H1 (cell line): ENCODE measurements at regions not wholly inside any gene's neighbourhood (a gene's known extent, or its start where the extent isn't known, plus 50 kb on each side); places are given as distances from the start of the nearest gene placed in this dataset.

Source experiments
- CTCF ChIA-PET: fragments of 300-600 bp; sonication (Branson Sonifier 250); formaldehyde crosslinking; loops from one replicate; lab custom pipeline; 2021; ENCODE audit not compliant: partially characterized antibody; lab: Charles Lee
- POLR2A ChIA-PET: fragments of 300-600 bp; sonication (Branson Sonifier 250); formaldehyde crosslinking; loops from one replicate; lab custom pipeline; 2021; ENCODE audit warnings: inconsistent platforms; ENCODE audit not compliant: partially characterized antibody; lab: Charles Lee
- DNase-seq, 2 experiments: peaks; one replicate each; pipeline versions ENCODE4 v3.0.0 to v3.0.0-alpha.2; 2010 to 2022; ENCODE audit warnings: low spot score in 2 of 2, low read depth in 1 of 2, mixed read lengths in 1 of 2
- FAIRE-seq: peaks from 2 replicates; lab custom pipeline; 2011; peaks lifted over from hg19 to GRCh38; lab: Jason Lieb, UNC
- H2AFZ ChIP-seq: 2 replicates; pipeline ENCODE4 v1.8.1; 2012; ENCODE audit warnings: low read length, inconsistent platforms
- H2AK5ac ChIP-seq: 2 replicates; pipeline ENCODE4 v1.6.1; 2013; ENCODE audit warnings: low read depth, low read length
- H2BK120ac ChIP-seq: replicated peaks from 2 replicates; pipeline ENCODE3; 2013; ENCODE audit warnings: low read depth, low read length, inconsistent platforms
- H2BK12ac ChIP-seq: 2 replicates; pipeline ENCODE4 v1.6.1; 2013; ENCODE audit warnings: low read depth, low read length
- H2BK15ac ChIP-seq: 2 replicates; pipeline ENCODE4 v1.6.1; 2013; ENCODE audit warnings: low read length
- H2BK20ac ChIP-seq: 2 replicates; pipeline ENCODE4 v1.6.1; 2013; ENCODE audit warnings: low read length
- H2BK5ac ChIP-seq: 2 replicates; pipeline ENCODE4 v1.6.1; 2013; ENCODE audit warnings: low read depth, low read length
- H3K14ac ChIP-seq: 2 replicates; pipeline ENCODE4 v1.6.1; 2013; ENCODE audit warnings: inconsistent platforms; ENCODE audit not compliant: insufficient read length
- H3K18ac ChIP-seq: 2 replicates; pipeline ENCODE4 v1.6.1; 2013; ENCODE audit warnings: low read length; ENCODE audit errors: extremely low read depth
- H3K23ac ChIP-seq: 2 replicates; pipeline ENCODE4 v1.6.1; 2013; ENCODE audit warnings: inconsistent platforms; ENCODE audit not compliant: insufficient read length
- H3K23me2 ChIP-seq: 2 replicates; pipeline ENCODE4 v1.6.1; 2013; ENCODE audit warnings: low read depth, low read length
- H3K27ac ChIP-seq: 2 replicates; pipeline ENCODE4 v1.6.1; 2011; ENCODE audit warnings: low read depth, low read length, inconsistent platforms
- H3K27me3 ChIP-seq, 4 experiments: replicated peaks in 1 of 4; 1 replicate in 1 of 4; 2 replicates in 3 of 4; pipeline versions ENCODE4 v1.6.1 to v1.8.1; 2011 to 2013; ENCODE audit warnings: low read length in 3 of 4, mild to moderate bottlenecking in 3 of 4, inconsistent platforms in 2 of 4, mixed read lengths in 2 of 4, moderate library complexity in 1 of 4; ENCODE audit not compliant: control insufficient read depth in 3 of 4, insufficient read depth in 3 of 4; ENCODE audit errors: extremely low read depth in 1 of 4
- H3K36me3 ChIP-seq, 4 experiments: 2 replicates each; pipeline versions ENCODE4 v1.6.1 to v1.8.1; 2011 to 2013; ENCODE audit warnings: mild to moderate bottlenecking in 4 of 4, low read length in 3 of 4, moderate library complexity in 2 of 4, control low read depth in 1 of 4, inconsistent platforms in 1 of 4; ENCODE audit not compliant: insufficient read depth in 4 of 4, control insufficient read depth in 2 of 4
- H3K4ac ChIP-seq: replicated peaks from 2 replicates; pipeline ENCODE3; 2013; ENCODE audit warnings: low read length, low read depth, mixed read lengths, inconsistent platforms; ENCODE audit not compliant: insufficient read length
- H3K4me1 ChIP-seq, 4 experiments: replicated peaks in 1 of 4; 1 replicate in 1 of 4; 2 replicates in 3 of 4; pipeline versions ENCODE4 v1.6.1 to v1.8.1; 2011 to 2013; ENCODE audit warnings: low read length in 3 of 4, inconsistent platforms in 2 of 4, mixed read lengths in 1 of 4; ENCODE audit not compliant: insufficient read depth in 4 of 4, control insufficient read depth in 3 of 4
- H3K4me2 ChIP-seq, 2 experiments: 2 replicates each; pipeline versions ENCODE4 v1.6.1 to v1.8.1; 2011 to 2013; ENCODE audit warnings: low read depth in 2 of 2, low read length in 2 of 2, control low read depth in 1 of 2, inconsistent platforms in 1 of 2, mild to moderate bottlenecking in 1 of 2; ENCODE audit not compliant: insufficient read depth in 1 of 2
- H3K4me3 ChIP-seq, 4 experiments: fragments of 200-600, 300-600 bp in 1 of 4; sonication (generic), shearing (Covaris generic), sonication (Bioruptor Twin) in 1 of 4; 2 replicates each; pipeline versions ENCODE4 v1.5.1 to v1.8.1; 2011 to 2016; ENCODE audit warnings: low read length in 4 of 4, low read depth in 3 of 4, control low read depth in 2 of 4, inconsistent platforms in 2 of 4, mild to moderate bottlenecking in 2 of 4, mixed read lengths in 1 of 4, moderate library complexity in 1 of 4; ENCODE audit not compliant: insufficient read depth in 2 of 4; ENCODE audit errors: extremely low read depth in 1 of 4
- H3K56ac ChIP-seq: replicated peaks from 2 replicates; pipeline ENCODE3; 2013; ENCODE audit warnings: low read depth, mild to moderate bottlenecking, mixed read lengths, low read length, inconsistent platforms; ENCODE audit not compliant: insufficient read length
- H3K79me1 ChIP-seq: 2 replicates; pipeline ENCODE4 v1.6.1; 2013; ENCODE audit warnings: low read depth, low read length, control low read depth
- H3K79me2 ChIP-seq, 2 experiments: 2 replicates each; pipeline versions ENCODE4 v1.6.1 to v1.8.1; 2012 to 2013; ENCODE audit warnings: low read length in 2 of 2, mild to moderate bottlenecking in 2 of 2, inconsistent platforms in 1 of 2; ENCODE audit not compliant: insufficient read depth in 2 of 2, control insufficient read depth in 1 of 2
- H3K9ac ChIP-seq, 4 experiments: replicated peaks in 1 of 4; 1 replicate in 1 of 4; 2 replicates in 3 of 4; pipeline versions ENCODE4 v1.6.1 to v1.8.1; 2011 to 2013; ENCODE audit warnings: low read depth in 3 of 4, low read length in 3 of 4, control low read depth in 2 of 4, mild to moderate bottlenecking in 2 of 4, moderate library complexity in 2 of 4, inconsistent platforms in 1 of 4; ENCODE audit errors: extremely low read depth in 1 of 4
- H3K9me3 ChIP-seq, 2 experiments: 2 replicates each; pipeline versions ENCODE4 v1.6.1 to v1.8.1; 2012 to 2013; ENCODE audit warnings: mild to moderate bottlenecking in 2 of 2, moderate library complexity in 2 of 2, control low read depth in 1 of 2, inconsistent platforms in 1 of 2, low read depth in 1 of 2, low read length in 1 of 2, mixed read lengths in 1 of 2; ENCODE audit not compliant: insufficient read depth in 2 of 2
- H4K20me1 ChIP-seq, 2 experiments: replicated peaks in 1 of 2; 2 replicates each; pipeline versions ENCODE3 to v1.8.1; 2011 to 2013; ENCODE audit warnings: inconsistent platforms in 2 of 2, low read length in 2 of 2, mild to moderate bottlenecking in 1 of 2; ENCODE audit not compliant: insufficient read depth in 2 of 2, control insufficient read depth in 1 of 2
- H4K5ac ChIP-seq: 2 replicates; pipeline ENCODE4 v1.6.1; 2013; ENCODE audit warnings: low read length, low read depth, mixed read lengths, inconsistent platforms; ENCODE audit not compliant: insufficient read length
- H4K8ac ChIP-seq: 2 replicates; pipeline ENCODE4 v1.8.0; 2013; ENCODE audit warnings: mild to moderate bottlenecking, moderate library complexity, low read length, inconsistent platforms; ENCODE audit not compliant: insufficient read depth; ENCODE audit errors: extremely low read depth
- H4K91ac ChIP-seq: replicated peaks from 2 replicates; pipeline ENCODE3; 2013; ENCODE audit warnings: low read length, mixed read lengths, inconsistent platforms; ENCODE audit not compliant: insufficient read length
- ASH2L ChIP-seq: fragments of 200-600, 300-600 bp; sonication (generic); IDR thresholded peaks from one replicate; pipeline ENCODE4 v1.7.1; 2017; ENCODE audit warnings: low read length
- CEBPB ChIP-seq: IDR thresholded peaks from 2 replicates; pipeline ENCODE4 v1.6.1; 2012; ENCODE audit warnings: low read depth, low read length
- CREB1 ChIP-seq: IDR thresholded peaks from 2 replicates; pipeline ENCODE4 v1.6.1; 2012; ENCODE audit warnings: inconsistent platforms
- GABPA ChIP-seq: IDR thresholded peaks from 2 replicates; pipeline ENCODE4 v1.6.1; 2011; ENCODE audit warnings: mild to moderate bottlenecking, low read length, moderate library complexity, borderline replicate concordance; ENCODE audit not compliant: insufficient read depth
- GTF2F1 ChIP-seq: IDR thresholded peaks from 2 replicates; pipeline ENCODE4 v1.6.1; 2012; ENCODE audit warnings: low read depth, low read length, improper control_type of control experiment, borderline replicate concordance
- KDM1A ChIP-seq: fragments of 200-600, 300-600 bp; sonication (generic); IDR thresholded peaks from 2 replicates; pipeline ENCODE4 v1.7.1; 2016; ENCODE audit warnings: mild to moderate bottlenecking, low read length, borderline replicate concordance
- KDM5A ChIP-seq: fragments of 200-600 bp; IDR thresholded peaks from 2 replicates; pipeline ENCODE4 v1.7.1; 2012; ENCODE audit warnings: mild to moderate bottlenecking, low read length, inconsistent platforms, mixed read lengths
- MAFK ChIP-seq: IDR thresholded peaks from 2 replicates; pipeline ENCODE4 v1.6.1; 2012; ENCODE audit warnings: low read depth, mild to moderate bottlenecking, improper control_type of control experiment, low read length
- RAD21 ChIP-seq, 2 experiments: IDR thresholded peaks in 1 of 2; conservative IDR thresholded peaks in 1 of 2; 2 replicates each; pipeline ENCODE4 v1.6.1; 2011; ENCODE audit warnings: low read depth in 2 of 2, low read length in 2 of 2, improper control_type of control experiment in 1 of 2, inconsistent platforms in 1 of 2, mild to moderate bottlenecking in 1 of 2, moderate library complexity in 1 of 2
- SAP30 ChIP-seq: fragments of 300-600 bp; sonication (generic); IDR thresholded peaks from 2 replicates; pipeline ENCODE4 v1.7.1; 2012; ENCODE audit warnings: low read length, moderate library complexity, mild to moderate bottlenecking, inconsistent platforms; ENCODE audit not compliant: insufficient read depth, insufficient replicate concordance
- SIN3A ChIP-seq, 2 experiments: IDR thresholded peaks in 1 of 2; conservative IDR thresholded peaks in 1 of 2; 2 replicates each; pipeline ENCODE4 v1.6.1; 2011 to 2012; ENCODE audit warnings: low read length in 2 of 2, improper control_type of control experiment in 1 of 2, low read depth in 1 of 2, mild to moderate bottlenecking in 1 of 2
- SIX5 ChIP-seq: IDR thresholded peaks from 2 replicates; pipeline ENCODE4 v1.6.1; 2011; ENCODE audit warnings: mild to moderate bottlenecking, low read depth, low read length
- TBP ChIP-seq: IDR thresholded peaks from 2 replicates; pipeline ENCODE4 v1.6.1; 2011; ENCODE audit warnings: low read depth, low read length, improper control_type of control experiment
- ZNF274 ChIP-seq: IDR thresholded peaks from 2 replicates; pipeline ENCODE4 v1.7.0; 2012; ENCODE audit warnings: low read length, borderline replicate concordance; ENCODE audit errors: extremely low read depth
- WGBS, 2 experiments: shearing (Covaris generic) in 1 of 2; methylation state at CpG; one replicate each; pipeline versions ENCODE4 v1.1.6 to v1.1.7; 2013 to 2015; ENCODE audit warnings: low lambda C conversion rate in 2 of 2, mixed read lengths in 2 of 2, inconsistent platforms in 1 of 2, low coverage in 1 of 2, missing lambda C conversion rate in 1 of 2; ENCODE audit not compliant: insufficient replicate concordance in 2 of 2, insufficient coverage in 1 of 2, insufficient read length in 1 of 2; ENCODE audit errors: extremely low coverage in 1 of 2, missing lambda C conversion rate in 1 of 2; 5-methylcytosine and 5-hydroxymethylcytosine counted together
- TF ChIP-seq, protein P1 (sequence below): IDR thresholded peaks from 2 replicates; pipeline ENCODE4 v1.6.1; 2011; ENCODE audit warnings: low read depth, mild to moderate bottlenecking, low read length; ENCODE audit not compliant: insufficient read depth

DNA sequence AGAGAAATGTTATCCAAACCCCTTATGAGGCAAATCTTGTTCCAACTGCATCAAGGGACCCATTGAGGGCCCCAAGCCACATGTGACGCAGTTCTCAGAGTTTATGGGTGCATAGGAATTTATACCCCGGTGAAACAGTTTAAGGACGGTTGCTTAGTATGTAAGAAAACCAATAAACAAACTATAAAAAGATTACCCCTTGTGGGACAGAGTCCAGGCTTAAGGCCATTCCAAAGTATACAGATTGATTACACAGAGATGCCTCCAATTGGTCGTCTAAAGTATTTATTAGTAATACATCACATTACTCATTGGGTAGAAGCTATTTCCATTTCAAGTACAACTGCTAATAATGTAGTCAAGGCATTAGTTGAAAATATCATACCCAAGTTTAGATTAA, 885.0 kb upstream of the MDGA2 start:
- WGBS, 2 experiments, result 90% methylated on average over 4 of the region's 4 CpGs; no CpG with 5 or more reads in 1 of the 2 experiments
- no peak overlapping the region for H2AFZ ChIP-seq
- no peak overlapping the region for H4K5ac ChIP-seq
- peaks cover 0 to 1% (median 0%) of the 10 kb centered on the region in 4 experiments; a peak in 1 of 7 replicates for H3K27me3 ChIP-seq
- H2BK20ac ChIP-seq, result no peak overlapping the region
- no peaks in the 10 kb centered on the region for H3K23me2 ChIP-seq
- H2BK12ac ChIP-seq, result no peak overlapping the region
- H3K4ac ChIP-seq, result no peak overlapping the region
- no peak overlapping the region for H2BK120ac ChIP-seq
- H3K23ac ChIP-seq, result no peak overlapping the region
- H3K4me3 ChIP-seq, result no peak overlapping the region
- no peak overlapping the region for H4K91ac ChIP-seq
- POLR2A ChIA-PET, result no interaction called here
- H3K27ac ChIP-seq, result no peak overlapping the region
- no peak overlapping the region for H3K9ac ChIP-seq
- DNase-seq (no peak), FAIRE-seq (no peak)
- peaks cover 3 to 18% (median 7%) of the 10 kb centered on the region in 4 experiments; a peak in 6 of 7 replicates for H3K4me1 ChIP-seq
- no peak overlapping the region; the same call in 1 of the 2 replicates for H2BK5ac ChIP-seq
- no peak overlapping the region for H3K18ac ChIP-seq
- no peaks in the 10 kb centered on the region for H4K20me1 ChIP-seq
- H3K79me2 ChIP-seq, result no peaks in the 10 kb centered on the region
- H3K4me2 ChIP-seq, result no peak overlapping the region
- no peak overlapping the region for H2AK5ac ChIP-seq
- H2BK15ac ChIP-seq, result no peak overlapping the region
- CTCF ChIA-PET, result no interaction called here
- no peak overlapping the region for H4K8ac ChIP-seq
- H3K79me1 ChIP-seq, result no peaks in the 10 kb centered on the region
- no peak overlapping the region for H3K14ac ChIP-seq
- no peak overlapping the region for H3K56ac ChIP-seq
- no peaks in the 10 kb centered on the region for H3K36me3 ChIP-seq
- H3K9me3 ChIP-seq, result no peaks in the 10 kb centered on the region
- TF ChIP-seq SIN3A (conservative IDR thresholded peaks at IDR 0.05 in 1 of 2, IDR thresholded peaks at IDR 0.05 in 1 of 2; ENCODE audit: low read depth in 1 of 2, low read length in 2 of 2) (no peak), MAFK (no peak), GABPA (no peak), SIX5 (no peak), ASH2L (no peak), TBP (no peak), CEBPB (no peak), SAP30 (no peak), ZNF274 (no peak), GTF2F1 (no peak), CREB1 (no peak), RAD21 (IDR thresholded peaks at IDR 0.05 in 1 of 2, conservative IDR thresholded peaks at IDR 0.05 in 1 of 2; ENCODE audit: low read depth in 2 of 2, low read length in 2 of 2) (no peak), KDM1A (no peak), KDM5A (no peak)
- TF ChIP-seq, protein P1, sequence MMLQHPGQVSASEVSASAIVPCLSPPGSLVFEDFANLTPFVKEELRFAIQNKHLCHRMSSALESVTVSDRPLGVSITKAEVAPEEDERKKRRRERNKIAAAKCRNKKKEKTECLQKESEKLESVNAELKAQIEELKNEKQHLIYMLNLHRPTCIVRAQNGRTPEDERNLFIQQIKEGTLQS, result no peak
